PC-3 (cell line): ENCODE measurements at regions not wholly inside any gene's neighbourhood (a gene's known extent, or its start where the extent isn't known, plus 50 kb on each side); places are given as distances from the start of the nearest gene placed in this dataset. TPM values are rescaled to one million over a fixed set of nuclear protein-coding genes. Genes with fewer than 3 reads are reported as not detected.

Experiments
- ATAC-seq: fragments of 200-7000 bp; cut with Tn5 transposase; 2 replicates; pipeline ENCODE4 v1.9.1; 2020; ENCODE audit warnings: mild to moderate bottlenecking, moderate library complexity
- BruUV-seq: library from RNA; stranded (reverse); fragments of 400-500 nt; replicated peaks from 2 replicates; lab custom pipeline; 2021; lab: Mats Ljungman, UMichigan
- CTCF ChIA-PET: fragments of 300-600 bp; sonication (Branson Sonifier 250); formaldehyde crosslinking; loops from one replicate; lab custom pipeline; 2022; ENCODE audit warnings: antibody characterized with exemption; lab: Charles Lee
- POLR2A ChIA-PET: fragments of 300-600 bp; sonication (Branson Sonifier 250); formaldehyde crosslinking; loops from one replicate; lab custom pipeline; 2022; ENCODE audit warnings: antibody characterized with exemption; ENCODE audit not compliant: unreplicated experiment; lab: Charles Lee
- DNase-seq: peaks from one replicate; pipeline ENCODE4 v3.0.0-alpha.2; 2015
- H2AFZ ChIP-seq: fragments of 300-600 bp; sonication (generic); 2 replicates; pipeline ENCODE4 v1.6.0; 2016; ENCODE audit warnings: antibody characterized with exemption, low read length
- H3F3A ChIP-seq: fragments of 300-600 bp; sonication (generic); one replicate; pipeline ENCODE4 v1.6.0; 2017; ENCODE audit warnings: antibody characterized with exemption, low read length, control low read depth, mild to moderate bottlenecking; ENCODE audit not compliant: unreplicated experiment
- H3K27ac ChIP-seq: fragments of 300-600 bp; sonication (generic); 2 replicates; pipeline ENCODE4 v1.5.1; 2016; ENCODE audit warnings: mild to moderate bottlenecking, low read length
- H3K27me3 ChIP-seq: fragments of 300-600 bp; sonication (generic); 2 replicates; pipeline ENCODE4 v1.6.1; 2016; ENCODE audit warnings: low read length, mixed read lengths
- H3K36me3 ChIP-seq: fragments of 300-600 bp; sonication (generic); 2 replicates; pipeline ENCODE4 v1.6.1; 2016; ENCODE audit warnings: low read depth, mixed run types, low read length, mixed read lengths
- H3K4me1 ChIP-seq: fragments of 300-600 bp; sonication (generic); 2 replicates; pipeline ENCODE4 v1.5.1; 2016; ENCODE audit warnings: low read length; ENCODE audit not compliant: insufficient read depth
- H3K4me2 ChIP-seq: fragments of 300-600 bp; sonication (generic); 2 replicates; pipeline ENCODE4 v1.6.0; 2016; ENCODE audit warnings: low read length
- H3K4me3 ChIP-seq: fragments of 300-600 bp; sonication (generic); 2 replicates; pipeline ENCODE4 v1.5.1; 2016; ENCODE audit warnings: mild to moderate bottlenecking, low read length, mixed read lengths
- H3K79me2 ChIP-seq: fragments of 300-600 bp; sonication (generic); 2 replicates; pipeline ENCODE4 v1.6.1; 2017; ENCODE audit warnings: low read length, mixed read lengths
- H3K9ac ChIP-seq: fragments of 300-600 bp; sonication (generic); 2 replicates; pipeline ENCODE4 v1.6.0; 2016; ENCODE audit warnings: mild to moderate bottlenecking, low read length
- H3K9me2 ChIP-seq: fragments of 300-600 bp; sonication (generic); replicated peaks from 2 replicates; pipeline ENCODE4 v1.6.1; 2016; ENCODE audit warnings: mixed run types, low read length, mixed read lengths
- H3K9me3 ChIP-seq: fragments of 300-600 bp; sonication (generic); 2 replicates; pipeline ENCODE4 v1.6.1; 2016; ENCODE audit warnings: low read length, mixed read lengths
- H4K20me1 ChIP-seq: fragments of 300-600 bp; sonication (generic); 2 replicates; pipeline ENCODE4 v1.6.1; 2016; ENCODE audit warnings: low read length, mixed read lengths
- CTCF ChIP-seq: fragments of 300-600 bp; sonication (generic); conservative IDR thresholded peaks from 2 replicates; pipeline ENCODE4 v1.5.1; 2017; ENCODE audit warnings: antibody characterized with exemption, low read depth, mild to moderate bottlenecking, low read length
- EZH2 ChIP-seq: fragments of 300-600 bp; sonication (generic); IDR thresholded peaks from one replicate; pipeline ENCODE4 v1.6.1; 2017; ENCODE audit warnings: antibody characterized with exemption, mild to moderate bottlenecking, low read length; ENCODE audit not compliant: unreplicated experiment
- EZH2phosphoT487 ChIP-seq: fragments of 300-600 bp; sonication (generic); IDR thresholded peaks from 2 replicates; pipeline ENCODE4 v1.6.1; 2018; ENCODE audit warnings: mild to moderate bottlenecking, antibody characterized with exemption, low read length, borderline replicate concordance
- intact Hi-C: fragments of 100-400 bp; cut with micrococcal nuclease; formaldehyde crosslinking; loops from 2 replicates; pipeline ENCODE4 v1.9.0; 2023
- microRNA-seq: library from miRNA; unstranded; fragments of <30 nt; microRNA quantifications from one replicate; pipeline ENCODE4 v1.1.0, GENCODE V29; 2020; ENCODE audit not compliant: unreplicated experiment

- Histone ChIP-seq H3K4me2 (no peak overlapping the region), H3K79me2 (no peaks in the 10 kb centered on the region), H2AFZ (no peak overlapping the region), H3K4me3 (no peak overlapping the region), H3K4me1 (no peaks in the 10 kb centered on the region), H3K27ac (no peak overlapping the region), H3K9me2 (no peaks in the 10 kb centered on the region), H3K36me3 (no peaks in the 10 kb centered on the region), H4K20me1 (no peaks in the 10 kb centered on the region), H3F3A (no peaks in the 10 kb centered on the region), H3K27me3 (no peaks in the 10 kb centered on the region; the same call in 1 of the 2 replicates), H3K9me3 (no peaks in the 10 kb centered on the region), H3K9ac (no peak overlapping the region)
- DNase-seq (no peak), ATAC-seq (no peak)
- CTCF ChIA-PET = no interaction called here
- POLR2A ChIA-PET = no interaction called here
- intact Hi-C loops = no loop called here
- no TSS peak for BruUV-seq
- no peak for TF ChIP-seq EZH2phosphoT487
- TF ChIP-seq CTCF = no peak
- no peak for TF ChIP-seq EZH2
Measured at GRCh38 chr10:14380746-14381145, 50.0 kb upstream of the FRMD4A start.

Small RNAs in the stretch of these regions (microRNA-seq; reads per million reads assigned to microRNA genes)
- gene MIR1265 (not detected), gene MIR4293 (not detected)
